OCI-LY7 (cell line): ENCODE measurements at regions not wholly inside any gene's neighbourhood (a gene's known extent, or its start where the extent isn't known, plus 50 kb on each side); places are given as distances from the start of the nearest gene placed in this dataset.

Source experiments
- BruUV-seq: library from RNA; stranded (reverse); fragments of 400-500 nt; replicated peaks from 2 replicates; lab custom pipeline; 2021; lab: Mats Ljungman, UMichigan
- CTCF ChIA-PET: fragments of 300-600 bp; sonication (Branson Sonifier 250); formaldehyde crosslinking; loops from one replicate; lab custom pipeline; 2022; ENCODE audit warnings: antibody characterized with exemption; ENCODE audit not compliant: unreplicated experiment; lab: Charles Lee
- POLR2A ChIA-PET: fragments of 300-600 bp; sonication (Branson Sonifier 250); formaldehyde crosslinking; loops from one replicate; lab custom pipeline; 2022; ENCODE audit warnings: antibody characterized with exemption; lab: Charles Lee
- DNase-seq: peaks from one replicate; pipeline ENCODE4 v3.0.0-alpha.2; 2015; ENCODE audit warnings: low spot score
- H2AFZ ChIP-seq: fragments of 200-600 bp; sonication (generic), shearing (Covaris generic); 2 replicates; pipeline ENCODE4 v1.6.1; 2014; ENCODE audit warnings: mild to moderate bottlenecking, antibody characterized with exemption, low read length, moderate library complexity
- H3K27ac ChIP-seq: fragments of 200-600 bp; sonication (generic); 2 replicates; pipeline ENCODE4 v1.5.1; 2014; ENCODE audit warnings: mixed run types, low read depth, mild to moderate bottlenecking, moderate library complexity, low read length, inconsistent platforms; ENCODE audit not compliant: poor library complexity, severe bottlenecking
- H3K36me3 ChIP-seq: fragments of 200-600 bp; sonication (generic); 2 replicates; pipeline ENCODE4 v1.6.1; 2014; ENCODE audit warnings: mild to moderate bottlenecking, antibody characterized with exemption, low read length, moderate library complexity, mixed read lengths; ENCODE audit not compliant: insufficient read depth
- H3K4me1 ChIP-seq: fragments of 200-600 bp; sonication (generic); 2 replicates; pipeline ENCODE4 v1.5.1; 2014; ENCODE audit warnings: mild to moderate bottlenecking, low read length; ENCODE audit not compliant: insufficient read depth, poor library complexity, severe bottlenecking
- H3K4me2 ChIP-seq: fragments of 200-600 bp; sonication (generic); 2 replicates; pipeline ENCODE4 v1.6.1; 2014; ENCODE audit warnings: mild to moderate bottlenecking, low read length
- H3K4me3 ChIP-seq: fragments of 200-600 bp; sonication (generic); 2 replicates; pipeline ENCODE4 v1.5.1; 2014; ENCODE audit warnings: mild to moderate bottlenecking, low read depth, low read length; ENCODE audit not compliant: poor library complexity, severe bottlenecking
- H3K79me2 ChIP-seq: fragments of 200-600 bp; sonication (generic); 2 replicates; pipeline ENCODE4 v1.6.1; 2016; ENCODE audit warnings: low read depth, mild to moderate bottlenecking, low read length, moderate library complexity, mixed read lengths; ENCODE audit not compliant: insufficient read depth
- H3K9me2 ChIP-seq: fragments of 200-600 bp; sonication (generic); 2 replicates; pipeline ENCODE4 v1.6.1; 2016; ENCODE audit warnings: mild to moderate bottlenecking, low read length, mixed read lengths; ENCODE audit not compliant: insufficient read depth
- H3K9me3 ChIP-seq: fragments of 200-600 bp; sonication (generic); 2 replicates; pipeline ENCODE4 v1.6.1; 2014; ENCODE audit warnings: mild to moderate bottlenecking, mixed run types, low read length, mixed read lengths
- H4K20me1 ChIP-seq: fragments of 200-600 bp; sonication (generic); 2 replicates; pipeline ENCODE4 v1.6.1; 2014; ENCODE audit warnings: mild to moderate bottlenecking, antibody characterized with exemption, low read length, moderate library complexity, mixed read lengths; ENCODE audit not compliant: insufficient read depth
- EZH2phosphoT487 ChIP-seq: fragments of 200-600 bp; sonication (generic); IDR thresholded peaks from 2 replicates; pipeline ENCODE4 v1.6.1; 2018; ENCODE audit warnings: low read depth, borderline replicate concordance, mild to moderate bottlenecking, mixed run types, antibody characterized with exemption, low read length, moderate library complexity, mixed read lengths
- intact Hi-C: fragments of 100-400 bp; cut with micrococcal nuclease; formaldehyde crosslinking; loops from one replicate; pipeline ENCODE4 v1.10.0; 2022; ENCODE audit not compliant: unreplicated experiment
- TF ChIP-seq, protein P1 (sequence below): fragments of 200-600 bp; sonication (generic); conservative IDR thresholded peaks from 2 replicates; pipeline ENCODE4 v1.5.1; 2014; ENCODE audit warnings: mild to moderate bottlenecking, antibody characterized with exemption, low read length, moderate library complexity, mixed read lengths

DNA sequence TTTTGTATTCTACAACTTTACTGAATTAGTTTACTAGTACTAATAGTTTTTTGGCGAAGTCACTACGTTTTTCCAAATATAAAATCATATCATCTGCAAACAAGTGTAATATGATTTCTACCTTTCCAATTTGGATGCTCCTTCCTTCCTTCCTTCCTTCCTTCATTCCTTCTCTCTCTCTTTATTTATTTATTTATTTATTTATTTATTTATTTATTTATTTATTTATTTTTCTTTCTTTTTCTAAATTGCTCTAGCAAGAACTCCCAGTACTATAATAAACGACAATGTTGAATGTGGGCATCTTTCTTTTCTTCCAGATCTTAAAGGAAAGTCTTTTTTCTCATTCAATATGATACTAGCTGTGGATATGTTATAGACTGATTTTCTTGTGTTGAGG, 656.0 kb upstream of the LUZP2 start:
- TF ChIP-seq, protein P1, sequence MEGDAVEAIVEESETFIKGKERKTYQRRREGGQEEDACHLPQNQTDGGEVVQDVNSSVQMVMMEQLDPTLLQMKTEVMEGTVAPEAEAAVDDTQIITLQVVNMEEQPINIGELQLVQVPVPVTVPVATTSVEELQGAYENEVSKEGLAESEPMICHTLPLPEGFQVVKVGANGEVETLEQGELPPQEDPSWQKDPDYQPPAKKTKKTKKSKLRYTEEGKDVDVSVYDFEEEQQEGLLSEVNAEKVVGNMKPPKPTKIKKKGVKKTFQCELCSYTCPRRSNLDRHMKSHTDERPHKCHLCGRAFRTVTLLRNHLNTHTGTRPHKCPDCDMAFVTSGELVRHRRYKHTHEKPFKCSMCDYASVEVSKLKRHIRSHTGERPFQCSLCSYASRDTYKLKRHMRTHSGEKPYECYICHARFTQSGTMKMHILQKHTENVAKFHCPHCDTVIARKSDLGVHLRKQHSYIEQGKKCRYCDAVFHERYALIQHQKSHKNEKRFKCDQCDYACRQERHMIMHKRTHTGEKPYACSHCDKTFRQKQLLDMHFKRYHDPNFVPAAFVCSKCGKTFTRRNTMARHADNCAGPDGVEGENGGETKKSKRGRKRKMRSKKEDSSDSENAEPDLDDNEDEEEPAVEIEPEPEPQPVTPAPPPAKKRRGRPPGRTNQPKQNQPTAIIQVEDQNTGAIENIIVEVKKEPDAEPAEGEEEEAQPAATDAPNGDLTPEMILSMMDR, result no peak
- TF ChIP-seq EZH2phosphoT487, result no peak
- H3K79me2 ChIP-seq, result no peaks in the 10 kb centered on the region
- H4K20me1 ChIP-seq, result no peaks in the 10 kb centered on the region
- ChIA-PET CTCF (no interaction called here), POLR2A (no interaction called here)
- no peaks in the 10 kb centered on the region for H3K4me1 ChIP-seq
- no peak overlapping the region for H3K4me2 ChIP-seq
- DNase-seq, result no peak
- no peak overlapping the region for H3K27ac ChIP-seq
- no peak overlapping the region for H3K4me3 ChIP-seq
- H3K9me3 ChIP-seq, result no peaks in the 10 kb centered on the region
- BruUV-seq, result no TSS peak
- intact Hi-C loops, result no loop called here
- H3K9me2 ChIP-seq, result no peaks in the 10 kb centered on the region
- H2AFZ ChIP-seq, result no peak overlapping the region
- H3K36me3 ChIP-seq, result no peaks in the 10 kb centered on the region

DNA sequence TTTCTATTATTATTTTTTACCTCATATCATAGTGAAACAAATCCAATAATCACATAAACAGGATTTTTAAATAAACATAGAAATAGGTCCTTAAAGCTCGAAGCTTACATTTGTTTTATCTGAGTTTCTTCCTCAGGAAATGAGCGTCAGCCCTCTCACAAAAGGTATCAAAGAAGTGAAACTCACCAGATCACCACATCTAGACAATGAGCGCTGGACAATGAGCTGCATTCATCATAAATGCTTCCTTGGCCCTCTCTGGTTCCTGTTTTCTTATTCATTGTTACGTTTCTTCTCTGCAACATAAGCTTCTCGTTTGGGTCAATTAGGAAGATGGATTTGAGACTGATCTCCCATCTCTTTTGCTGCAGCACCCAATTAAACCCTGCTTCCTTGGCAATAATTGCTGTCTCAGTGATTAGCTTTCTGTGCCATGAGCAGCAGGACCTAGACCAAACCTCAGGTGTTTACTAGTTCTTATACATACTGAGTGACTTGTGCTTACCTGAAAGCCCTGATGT, 649.9 kb upstream of the LUZP2 start:
- Histone ChIP-seq H3K79me2 (no peaks in the 10 kb centered on the region), H3K27ac (no peak overlapping the region), H3K4me2 (no peak overlapping the region), H4K20me1 (no peaks in the 10 kb centered on the region), H3K9me3 (no peaks in the 10 kb centered on the region), H2AFZ (no peak overlapping the region), H3K4me3 (no peak overlapping the region), H3K4me1 (no peaks in the 10 kb centered on the region), H3K36me3 (no peaks in the 10 kb centered on the region), H3K9me2 (no peaks in the 10 kb centered on the region)
- DNase-seq, result no peak
- ChIA-PET CTCF (no interaction called here), POLR2A (no interaction called here)
- intact Hi-C loops, result no loop called here
- BruUV-seq, result no TSS peak
- TF ChIP-seq, protein P1, result no peak
- TF ChIP-seq EZH2phosphoT487, result no peak

DNA sequence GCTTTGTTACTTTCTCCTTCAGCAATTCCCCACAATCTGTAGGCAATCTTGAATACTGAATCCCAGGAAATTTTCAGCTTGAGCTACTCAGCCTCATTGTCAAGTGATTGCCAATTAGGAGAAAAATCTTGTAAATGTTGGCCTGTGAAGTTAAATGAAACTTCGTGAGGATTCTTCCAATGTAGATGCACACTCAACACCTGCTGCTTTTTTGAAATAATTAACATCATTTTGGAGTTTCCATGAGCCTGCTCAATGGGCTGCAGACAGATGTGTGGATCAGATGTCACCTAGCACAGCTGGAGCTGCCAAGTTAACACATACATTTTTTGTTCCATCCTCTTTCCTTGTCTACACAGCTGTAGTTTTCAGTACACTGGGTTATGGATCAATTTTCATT, 645.6 kb upstream of the LUZP2 start:
- H3K79me2 ChIP-seq, result no peaks in the 10 kb centered on the region
- ChIA-PET CTCF (no interaction called here), POLR2A (no interaction called here)
- no peak overlapping the region for H3K4me3 ChIP-seq
- H3K4me2 ChIP-seq, result no peak overlapping the region
- H2AFZ ChIP-seq, result no peak overlapping the region
- H3K27ac ChIP-seq, result no peak overlapping the region
- intact Hi-C loops, result no loop called here
- H4K20me1 ChIP-seq, result no peaks in the 10 kb centered on the region
- H3K9me2 ChIP-seq, result no peaks in the 10 kb centered on the region
- BruUV-seq, result no TSS peak
- TF ChIP-seq EZH2phosphoT487, result no peak
- TF ChIP-seq, protein P1, result no peak
- no peaks in the 10 kb centered on the region for H3K4me1 ChIP-seq
- no peak for DNase-seq
- no peaks in the 10 kb centered on the region for H3K9me3 ChIP-seq
- no peaks in the 10 kb centered on the region for H3K36me3 ChIP-seq
